ENCODE measurements at regions not wholly inside any gene's neighbourhood (a gene's known extent, or its start where the extent isn't known, plus 50 kb on each side); places are given as distances from the start of the nearest gene placed in this dataset.
A peak's percentile ranks its signal among the peaks of the same experiment; 100 is the strongest.
"Not testable (repeated sequence)": the region's sequence is repeated elsewhere in the genome, so short reads cannot be mapped to it uniquely, and the experiment has no call there.

- DNase-seq (ENCODE audit: low spot score) = no peak
Observed at GRCh38 chr2:57333221-57333620, 713.4 kb upstream of the VRK2 start.

- DNase-seq (ENCODE audit: low spot score) = no peak
Observed at GRCh38 chr2:57343391-57344006, 703.1 kb upstream of the VRK2 start.

- no peak for DNase-seq (ENCODE audit: low spot score)
Observed at GRCh38 chr2:57368190-57368589, 678.4 kb upstream of the VRK2 start.

GRCh38 chr2:57370882-57371585 lies 675.6 kb upstream of the VRK2 start:
- no peak for DNase-seq (ENCODE audit: low spot score)

- DNase-seq (ENCODE audit: low spot score) = no peak
Observed at GRCh38 chr2:57372237-57372984, 674.2 kb upstream of the VRK2 start.

GRCh38 chr2:57373530-57373929 lies 673.1 kb upstream of the VRK2 start:
- peak; percentile 33 for DNase-seq (ENCODE audit: low spot score)

- peak; percentile 7 for DNase-seq (ENCODE audit: low spot score)
Observed at GRCh38 chr2:57376985-57377384, 669.6 kb upstream of the VRK2 start.

- no peak for DNase-seq (ENCODE audit: low spot score)
Observed at GRCh38 chr2:57386305-57386704, 660.3 kb upstream of the VRK2 start.

GRCh38 chr2:57396355-57397098 lies 650.1 kb upstream of the VRK2 start:
- no peak for DNase-seq (ENCODE audit: low spot score)

GRCh38 chr2:57397550-57398360 lies 648.9 kb upstream of the VRK2 start:
- DNase-seq (ENCODE audit: low spot score) = no peak

GRCh38 chr2:57399057-57399456 lies 647.5 kb upstream of the VRK2 start:
- no peak for DNase-seq (ENCODE audit: low spot score)

- no peak for DNase-seq (ENCODE audit: low spot score)
Observed at GRCh38 chr2:57402096-57402495, 644.5 kb upstream of the VRK2 start.

GRCh38 chr2:57402755-57403154 lies 643.9 kb upstream of the VRK2 start:
- DNase-seq (ENCODE audit: low spot score) = no peak

- no peak for DNase-seq (ENCODE audit: low spot score)
Observed at GRCh38 chr2:57407772-57408201, 638.8 kb upstream of the VRK2 start.

- no peak for DNase-seq (ENCODE audit: low spot score)
Observed at GRCh38 chr2:57408587-57408986, 638.0 kb upstream of the VRK2 start.

- DNase-seq (ENCODE audit: low spot score) = no peak
Observed at GRCh38 chr2:57417007-57417406, 629.6 kb upstream of the VRK2 start.

- DNase-seq (ENCODE audit: low spot score) = not testable (repeated sequence)
Observed at GRCh38 chr2:57418859-57419346, 627.7 kb upstream of the VRK2 start.

GRCh38 chr2:57429831-57430230 lies 616.8 kb upstream of the VRK2 start:
- no peak for DNase-seq (ENCODE audit: low spot score)

GRCh38 chr2:57432528-57432927 lies 614.1 kb upstream of the VRK2 start:
- DNase-seq (ENCODE audit: low spot score) = no peak

- DNase-seq (ENCODE audit: low spot score) = no peak
Observed at GRCh38 chr2:57434441-57434840, 612.2 kb upstream of the VRK2 start.

GRCh38 chr2:57434972-57435371 lies 611.6 kb upstream of the VRK2 start:
- no peak for DNase-seq (ENCODE audit: low spot score)

Data from hepatic stellate cell (primary cell).